ENCODE measurements at regions not wholly inside any gene's neighbourhood (a gene's known extent, or its start where the extent isn't known, plus 50 kb on each side); places are given as distances from the start of the nearest gene placed in this dataset.
"Not testable (repeated sequence)": the region's sequence is repeated elsewhere in the genome, so short reads cannot be mapped to it uniquely, and the experiment has no call there.

GRCh38 chr10:6925146-6925545 lies 345.1 kb upstream of the PRKCQ start:
- DNase-seq (ENCODE audit: low read depth): no peak

DNA sequence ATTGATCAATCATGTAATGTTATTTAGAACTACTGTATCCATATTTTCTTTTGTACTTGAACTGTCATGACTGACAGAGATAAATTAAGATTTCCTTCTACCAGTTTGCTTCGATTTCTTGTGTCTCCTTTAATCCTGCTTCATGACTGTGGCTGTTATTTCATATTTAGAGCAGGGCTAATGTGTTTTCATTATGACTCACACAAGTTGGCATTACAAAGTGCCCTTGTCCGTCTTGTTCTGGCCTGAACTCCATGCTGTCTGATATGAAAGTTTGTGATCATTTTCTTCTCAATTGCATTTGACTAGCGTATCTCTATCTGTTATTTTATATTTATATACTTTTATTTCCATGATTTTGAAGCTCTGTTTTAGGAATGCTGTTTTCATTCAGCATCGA lies 344.1 kb upstream of the PRKCQ start:
- DNase-seq (ENCODE audit: low read depth): no peak

DNA sequence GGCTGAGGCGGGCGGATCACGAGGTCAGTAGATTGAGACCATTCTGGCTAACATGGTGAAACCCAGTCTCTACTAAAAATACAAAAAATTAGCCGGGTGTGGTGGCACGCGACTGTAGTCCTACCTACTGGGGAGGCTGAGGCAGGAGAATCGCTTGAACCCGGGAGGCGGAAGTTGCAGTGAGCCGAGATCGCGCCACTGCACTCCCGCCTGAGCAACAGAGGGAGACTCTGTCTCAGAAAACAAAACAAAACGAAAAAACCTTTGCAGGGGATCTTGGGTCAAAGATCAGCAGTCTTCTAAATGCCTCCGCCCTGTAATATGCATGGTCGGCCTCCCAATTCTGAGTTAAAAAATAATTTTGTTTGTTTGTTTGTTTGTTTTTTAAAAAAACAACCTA lies 340.9 kb upstream of the PRKCQ start:
- not testable (repeated sequence) for DNase-seq (ENCODE audit: low read depth)

GRCh38 chr10:6920072-6921019 lies 340.3 kb upstream of the PRKCQ start:
- peak; percentile 66 for DNase-seq (ENCODE audit: low read depth)

GRCh38 chr10:6919077-6919476 lies 339.0 kb upstream of the PRKCQ start:
- no peak for DNase-seq (ENCODE audit: low read depth)

DNA sequence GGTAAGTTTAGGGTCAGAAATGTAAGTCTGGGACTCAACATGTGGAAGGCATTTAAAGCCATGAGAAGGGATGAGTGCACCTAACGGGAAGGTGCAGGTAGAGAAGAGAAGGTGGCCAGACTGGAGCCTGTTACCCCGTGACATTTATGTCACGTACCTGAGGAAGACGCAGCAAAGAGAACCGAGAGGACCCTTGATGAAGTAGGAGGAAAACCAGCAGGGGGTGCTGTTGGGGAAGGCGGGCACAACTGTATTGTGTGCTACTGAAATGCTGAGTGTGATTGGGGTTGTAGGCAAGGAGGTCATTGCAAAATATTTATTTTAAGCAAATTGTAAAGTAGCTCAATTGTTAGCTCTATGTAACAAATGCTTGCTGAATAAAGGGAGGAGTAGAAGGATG lies 338.2 kb upstream of the PRKCQ start:
- DNase-seq (ENCODE audit: low read depth): peak; percentile 72

GRCh38 chr10:6917125-6917524 lies 337.0 kb upstream of the PRKCQ start:
- no peak for DNase-seq (ENCODE audit: low read depth)

- DNase-seq (ENCODE audit: low read depth): no peak
Measured at GRCh38 chr10:6916601-6917000, 336.5 kb upstream of the PRKCQ start.

DNA sequence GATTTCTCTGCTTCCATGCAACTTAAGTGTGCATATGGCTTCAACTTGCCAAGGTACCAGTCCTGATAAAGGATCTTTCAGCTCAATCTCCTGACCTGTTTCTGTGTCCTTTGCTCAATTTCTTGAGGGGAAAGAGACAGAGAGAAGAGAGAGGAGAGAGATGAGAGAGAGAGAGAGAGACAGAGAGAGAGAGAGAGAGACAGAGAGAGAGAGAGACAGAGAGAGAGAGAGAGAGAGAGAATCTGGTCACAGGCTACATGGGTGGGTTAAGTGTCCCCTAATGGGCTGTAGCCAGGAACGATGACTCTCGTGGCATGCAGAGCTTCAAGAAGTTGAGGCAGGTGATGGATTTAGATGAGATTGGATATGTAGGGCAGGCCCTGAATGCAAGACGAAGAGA lies 335.2 kb upstream of the PRKCQ start:
- no peak for DNase-seq (ENCODE audit: low read depth)

- DNase-seq (ENCODE audit: low read depth): no peak
Measured at GRCh38 chr10:6912929-6913328, 332.9 kb upstream of the PRKCQ start.

- DNase-seq (ENCODE audit: low read depth): no peak
Measured at GRCh38 chr10:6912424-6912823, 332.3 kb upstream of the PRKCQ start.

GRCh38 chr10:6912021-6912420 lies 331.9 kb upstream of the PRKCQ start:
- DNase-seq (ENCODE audit: low read depth): no peak

GRCh38 chr10:6909905-6910560 lies 330.0 kb upstream of the PRKCQ start:
- DNase-seq (ENCODE audit: low read depth): no peak

GRCh38 chr10:6907877-6908530 lies 327.9 kb upstream of the PRKCQ start:
- no peak for DNase-seq (ENCODE audit: low read depth)

GRCh38 chr10:6894405-6894804 lies 314.3 kb upstream of the PRKCQ start:
- no peak for DNase-seq (ENCODE audit: low read depth)

DNA sequence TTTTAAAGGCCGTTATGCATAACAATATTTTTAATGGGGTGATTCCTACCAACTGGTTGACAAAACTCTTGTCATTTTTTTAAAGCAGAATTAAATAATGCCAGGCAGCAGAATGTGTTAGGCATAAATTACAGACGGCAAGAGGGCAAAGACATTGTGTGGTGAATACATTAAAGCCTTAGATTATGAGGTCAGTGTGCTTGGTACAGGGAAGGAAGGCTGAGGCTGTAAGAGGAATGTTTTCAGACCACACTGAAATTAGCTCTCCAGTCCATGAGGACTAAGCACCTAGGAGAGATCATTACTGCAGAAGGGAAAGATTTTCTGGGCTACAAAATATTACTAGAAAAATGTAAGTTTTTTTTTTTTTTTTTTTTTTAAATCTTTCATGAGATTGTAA lies 312.8 kb upstream of the PRKCQ start:
- DNase-seq (ENCODE audit: low read depth): no peak

DNA sequence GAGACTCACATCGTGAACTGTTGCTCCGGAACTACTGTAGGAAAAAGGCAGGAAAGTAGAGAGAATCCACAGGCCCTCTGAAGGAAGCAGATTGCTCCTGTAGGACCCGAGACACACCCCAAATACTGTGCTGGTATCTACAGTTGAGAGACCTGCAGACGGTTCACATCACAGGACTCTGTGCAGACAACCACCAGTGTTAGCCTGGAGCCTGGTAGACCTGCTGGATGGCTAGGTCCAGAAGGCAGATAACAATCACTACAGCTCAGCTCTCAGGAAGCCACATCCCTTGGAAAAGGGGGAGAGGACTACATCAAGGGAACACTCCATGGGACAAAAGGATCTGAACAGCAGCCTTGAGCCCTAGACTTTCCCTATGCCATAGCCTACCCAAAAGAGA lies 311.8 kb upstream of the PRKCQ start:
- no peak for DNase-seq (ENCODE audit: low read depth)

- no peak for DNase-seq (ENCODE audit: low read depth)
Measured at GRCh38 chr10:6889718-6890117, 309.6 kb upstream of the PRKCQ start.

- no peak for DNase-seq (ENCODE audit: low read depth)
Measured at GRCh38 chr10:6888434-6888833, 308.4 kb upstream of the PRKCQ start.

DNA sequence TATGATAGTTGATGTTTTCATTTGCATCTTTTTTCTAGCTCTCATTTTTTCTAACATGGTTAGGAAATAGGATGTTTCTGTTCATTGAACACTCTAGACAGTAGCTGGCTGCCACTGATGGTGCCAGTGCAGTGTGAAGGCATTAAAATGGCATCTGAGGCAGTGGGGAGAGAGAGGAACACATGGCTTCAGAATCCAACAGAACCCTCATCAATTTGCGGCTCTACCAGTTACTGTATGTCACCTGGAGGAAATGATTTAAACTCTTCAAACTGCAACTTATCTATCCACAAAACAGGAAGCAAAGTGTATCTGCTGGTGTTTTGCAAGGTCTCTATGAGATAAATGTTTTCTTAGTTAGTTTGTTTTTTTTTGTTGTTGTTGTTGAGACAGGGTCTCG lies 305.2 kb upstream of the PRKCQ start:
- no peak for DNase-seq (ENCODE audit: low read depth)

DNA sequence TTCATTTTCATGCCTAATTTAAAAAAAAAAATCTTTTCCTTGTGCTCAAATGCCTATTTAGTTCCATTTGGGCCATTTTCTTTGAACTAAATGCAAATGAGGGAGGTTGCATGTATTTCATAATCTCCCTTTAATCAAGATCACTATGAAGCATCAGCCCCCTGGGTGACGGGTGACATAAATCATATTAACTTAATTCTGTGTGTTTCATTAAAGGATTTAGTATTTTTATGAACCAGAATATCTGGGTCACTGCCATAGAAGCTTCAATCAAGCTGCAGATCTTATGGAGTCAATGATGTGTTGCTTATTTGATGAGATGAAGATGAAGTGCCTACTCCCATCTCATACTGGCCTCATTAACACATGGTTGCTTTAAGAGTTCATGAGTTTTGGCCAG lies 301.9 kb upstream of the PRKCQ start:
- no peak for DNase-seq (ENCODE audit: low read depth)

GRCh38 chr10:6877722-6878392 lies 297.8 kb upstream of the PRKCQ start:
- no peak for DNase-seq (ENCODE audit: low read depth)
